ENCODE measurements at regions not wholly inside any gene's neighbourhood (a gene's known extent, or its start where the extent isn't known, plus 50 kb on each side); places are given as distances from the start of the nearest gene placed in this dataset.

- DNase-seq, result no peak
- Mint-ChIP-seq H3K27ac (no peak overlapping the region), H3K4me1 (ENCODE audit: low read depth) (no peaks in the 10 kb centered on the region)
Measured at GRCh38 chr18:29457316-29457889, 1280.5 kb upstream of the CDH2 start.

GRCh38 chr18:29449424-29449823 is 1272.5 kb upstream of the CDH2 start:
- H3K9me3 Mint-ChIP-seq (ENCODE audit: insufficient read depth), result no peaks in the 10 kb centered on the region
- POLR2A ChIA-PET, result no interaction called here
- no peak overlapping the region for H3K27ac Mint-ChIP-seq
- DNase-seq, result no peak
- CTCF ChIA-PET, result no interaction called here
- H3K4me3 Mint-ChIP-seq, result no peak overlapping the region
- H3K27me3 Mint-ChIP-seq (ENCODE audit: low read depth), result no peaks in the 10 kb centered on the region
- no peaks in the 10 kb centered on the region for H3K36me3 Mint-ChIP-seq (ENCODE audit: low read depth)
- ATAC-seq, result no peak
- no peaks in the 10 kb centered on the region for H3K4me1 Mint-ChIP-seq (ENCODE audit: low read depth)

More at GRCh38 chr18:29457316-29457889, 1280.5 kb upstream of the CDH2 start:
- H3K9me3 Mint-ChIP-seq (ENCODE audit: insufficient read depth), result peaks cover 13% of the 10 kb centered on the region
- POLR2A ChIA-PET, result no interaction called here
- H3K4me3 Mint-ChIP-seq, result no peak overlapping the region
- ATAC-seq, result no peak
- CTCF ChIA-PET, result no interaction called here
- H3K36me3 Mint-ChIP-seq (ENCODE audit: low read depth), result no peaks in the 10 kb centered on the region
- H3K27me3 Mint-ChIP-seq (ENCODE audit: low read depth), result no peaks in the 10 kb centered on the region

DNA sequence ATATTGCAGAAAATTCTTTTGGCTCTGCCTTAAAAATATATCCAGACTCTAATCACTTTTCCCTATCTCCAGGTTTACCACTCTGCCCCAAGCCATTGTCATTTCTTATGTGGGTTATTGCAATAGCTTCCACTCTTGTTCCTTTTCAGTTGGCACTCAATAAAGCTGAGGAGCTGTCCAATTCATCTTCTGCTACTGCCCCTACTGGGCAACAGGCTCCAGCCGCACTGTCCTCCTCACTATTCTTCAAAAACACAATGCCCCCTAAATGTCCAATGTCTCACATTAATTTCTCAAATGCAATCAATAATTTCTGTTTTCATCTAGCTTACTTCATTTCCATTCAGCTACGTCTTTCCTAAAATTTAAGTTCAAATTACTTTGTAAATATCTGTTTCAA is 1262.5 kb upstream of the CDH2 start:
- ChIA-PET CTCF (no interaction called here), POLR2A (no interaction called here)
- H3K27me3 Mint-ChIP-seq (ENCODE audit: low read depth), result no peaks in the 10 kb centered on the region
- H3K9me3 Mint-ChIP-seq (ENCODE audit: insufficient read depth), result peaks cover 20% of the 10 kb centered on the region
- no peak for DNase-seq
- no peak overlapping the region for H3K27ac Mint-ChIP-seq
- no peak overlapping the region for H3K4me3 Mint-ChIP-seq
- ATAC-seq, result no peak
- no peaks in the 10 kb centered on the region for H3K4me1 Mint-ChIP-seq (ENCODE audit: low read depth)
- no peaks in the 10 kb centered on the region for H3K36me3 Mint-ChIP-seq (ENCODE audit: low read depth)

- H3K27ac Mint-ChIP-seq, result no peak overlapping the region
- ATAC-seq (no peak), DNase-seq (no peak)
- H3K4me3 Mint-ChIP-seq, result no peak overlapping the region
- H3K4me1 Mint-ChIP-seq (ENCODE audit: low read depth), result no peaks in the 10 kb centered on the region
- peaks cover 20% of the 10 kb centered on the region for H3K9me3 Mint-ChIP-seq (ENCODE audit: insufficient read depth)
- ChIA-PET POLR2A (no interaction called here), CTCF (no interaction called here)
- H3K36me3 Mint-ChIP-seq (ENCODE audit: low read depth), result no peaks in the 10 kb centered on the region
- no peaks in the 10 kb centered on the region for H3K27me3 Mint-ChIP-seq (ENCODE audit: low read depth)
Measured at GRCh38 chr18:29436459-29436858, 1259.5 kb upstream of the CDH2 start.

GRCh38 chr18:29434650-29435049 is 1257.7 kb upstream of the CDH2 start:
- peaks cover 16% of the 10 kb centered on the region for H3K9me3 Mint-ChIP-seq (ENCODE audit: insufficient read depth)
- ChIA-PET CTCF (no interaction called here), POLR2A (no interaction called here)
- ATAC-seq, result no peak
- H3K36me3 Mint-ChIP-seq (ENCODE audit: low read depth), result no peaks in the 10 kb centered on the region
- no peaks in the 10 kb centered on the region for H3K27me3 Mint-ChIP-seq (ENCODE audit: low read depth)
- no peak overlapping the region for H3K27ac Mint-ChIP-seq
- no peaks in the 10 kb centered on the region for H3K4me1 Mint-ChIP-seq (ENCODE audit: low read depth)
- no peak overlapping the region for H3K4me3 Mint-ChIP-seq
- DNase-seq, result no peak

GRCh38 chr18:29430416-29430815 is 1253.5 kb upstream of the CDH2 start:
- ATAC-seq, result no peak
- H3K4me3 Mint-ChIP-seq, result no peak overlapping the region
- peaks cover 21% of the 10 kb centered on the region for H3K9me3 Mint-ChIP-seq (ENCODE audit: insufficient read depth)
- H3K27me3 Mint-ChIP-seq (ENCODE audit: low read depth), result no peaks in the 10 kb centered on the region
- no peak overlapping the region for H3K27ac Mint-ChIP-seq
- ChIA-PET CTCF (no interaction called here), POLR2A (no interaction called here)
- no peaks in the 10 kb centered on the region for H3K36me3 Mint-ChIP-seq (ENCODE audit: low read depth)
- H3K4me1 Mint-ChIP-seq (ENCODE audit: low read depth), result no peaks in the 10 kb centered on the region
- no peak for DNase-seq

- ATAC-seq (no peak), DNase-seq (no peak)
- no peak overlapping the region for H3K27ac Mint-ChIP-seq
- CTCF ChIA-PET, result no interaction called here
- peaks cover 12% of the 10 kb centered on the region for H3K9me3 Mint-ChIP-seq (ENCODE audit: insufficient read depth)
- H3K4me3 Mint-ChIP-seq, result no peak overlapping the region
- POLR2A ChIA-PET, result no interaction called here
- no peaks in the 10 kb centered on the region for H3K4me1 Mint-ChIP-seq (ENCODE audit: low read depth)
- no peaks in the 10 kb centered on the region for H3K27me3 Mint-ChIP-seq (ENCODE audit: low read depth)
- no peaks in the 10 kb centered on the region for H3K36me3 Mint-ChIP-seq (ENCODE audit: low read depth)
Measured at GRCh38 chr18:29418136-29418535, 1241.2 kb upstream of the CDH2 start.

DNA sequence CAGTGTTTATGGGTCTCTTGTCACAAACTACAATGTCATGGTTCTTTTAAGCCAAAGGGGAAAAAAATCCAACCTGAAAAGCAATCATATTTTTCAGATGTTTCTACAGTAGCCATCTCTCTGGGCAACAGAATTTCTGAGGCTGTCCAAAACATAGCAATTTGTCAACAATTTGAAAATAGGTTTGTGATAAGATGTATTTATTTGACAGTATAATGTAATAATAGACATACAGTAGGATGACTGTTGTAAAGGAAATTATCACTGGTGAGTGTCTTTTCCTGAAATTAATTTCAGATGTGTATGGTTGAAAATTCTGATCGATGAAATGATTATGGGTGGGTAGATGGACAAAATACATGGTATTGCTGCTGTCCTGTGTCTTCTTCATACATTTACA is 1230.1 kb upstream of the CDH2 start:
- no peak for ATAC-seq
- no peak overlapping the region for H3K27ac Mint-ChIP-seq
- DNase-seq, result no peak
- H3K36me3 Mint-ChIP-seq (ENCODE audit: low read depth), result no peaks in the 10 kb centered on the region
- no peaks in the 10 kb centered on the region for H3K4me1 Mint-ChIP-seq (ENCODE audit: low read depth)
- H3K9me3 Mint-ChIP-seq (ENCODE audit: insufficient read depth), result peaks cover 12% of the 10 kb centered on the region
- ChIA-PET POLR2A (no interaction called here), CTCF (no interaction called here)
- no peak overlapping the region for H3K4me3 Mint-ChIP-seq
- H3K27me3 Mint-ChIP-seq (ENCODE audit: low read depth), result no peaks in the 10 kb centered on the region

- no peaks in the 10 kb centered on the region for H3K4me1 Mint-ChIP-seq (ENCODE audit: low read depth)
- peaks cover 26% of the 10 kb centered on the region for H3K9me3 Mint-ChIP-seq (ENCODE audit: insufficient read depth)
- ChIA-PET POLR2A (no interaction called here), CTCF (no interaction called here)
- ATAC-seq (no peak), DNase-seq (no peak)
- H3K27ac Mint-ChIP-seq, result no peak overlapping the region
- no peaks in the 10 kb centered on the region for H3K36me3 Mint-ChIP-seq (ENCODE audit: low read depth)
- H3K27me3 Mint-ChIP-seq (ENCODE audit: low read depth), result no peaks in the 10 kb centered on the region
- H3K4me3 Mint-ChIP-seq, result no peak overlapping the region
Measured at GRCh38 chr18:29397536-29397935, 1220.6 kb upstream of the CDH2 start.

DNA sequence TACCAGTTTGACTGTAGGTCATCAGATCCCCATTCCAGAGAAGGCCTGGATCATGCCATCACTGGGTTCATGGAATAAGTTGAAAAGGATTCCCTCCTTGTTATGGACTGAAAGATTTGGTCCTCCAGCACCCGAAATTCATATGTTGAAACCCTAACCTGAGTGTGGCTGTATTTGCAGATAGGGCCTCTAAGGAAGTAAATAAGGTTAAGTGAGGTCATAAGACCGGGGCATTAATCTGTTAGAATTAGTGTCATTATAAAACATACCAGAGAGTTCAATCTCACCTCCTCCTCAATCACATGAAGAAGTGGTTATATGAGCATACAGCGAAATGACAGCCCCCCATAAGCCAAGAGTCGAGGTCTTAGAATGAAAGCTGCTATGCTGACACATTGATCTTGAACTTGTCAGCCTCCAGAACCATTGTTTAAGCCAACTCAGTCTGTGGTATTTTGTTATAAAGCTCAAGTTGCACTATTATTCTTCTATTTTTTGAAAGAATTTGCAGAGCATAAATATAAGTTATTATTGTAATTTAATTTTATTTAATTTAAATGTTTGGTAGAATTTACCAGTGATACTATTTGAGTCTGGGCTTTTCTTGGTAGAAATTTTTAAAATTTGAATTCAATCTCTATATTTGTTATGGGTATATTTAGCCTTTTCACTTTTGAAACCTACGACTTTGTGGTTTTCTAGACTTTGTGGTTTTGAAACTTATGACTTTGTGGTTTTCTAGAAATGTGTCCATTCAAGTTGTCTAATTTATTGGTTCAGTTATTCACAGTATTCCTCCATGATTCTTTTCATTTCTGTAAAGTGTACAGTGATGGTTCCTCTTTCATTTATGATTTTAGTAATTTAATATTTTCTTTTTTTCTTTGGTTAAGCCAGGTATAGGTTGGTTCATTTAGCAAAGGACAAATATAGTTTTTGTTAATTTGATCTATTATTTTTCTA is 1206.7 kb upstream of the CDH2 start:
- H3K36me3 Mint-ChIP-seq (ENCODE audit: low read depth), result no peaks in the 10 kb centered on the region
- no peaks in the 10 kb centered on the region for H3K4me1 Mint-ChIP-seq (ENCODE audit: low read depth)
- H3K4me3 Mint-ChIP-seq, result no peak overlapping the region
- POLR2A ChIA-PET, result no interaction called here
- CTCF ChIA-PET, result no interaction called here
- no peak overlapping the region for H3K27ac Mint-ChIP-seq
- peaks cover 3% of the 10 kb centered on the region for H3K9me3 Mint-ChIP-seq (ENCODE audit: insufficient read depth)
- H3K27me3 Mint-ChIP-seq (ENCODE audit: low read depth), result no peaks in the 10 kb centered on the region
- DNase-seq (no peak), ATAC-seq (no peak)

- no peak for ATAC-seq
- no peaks in the 10 kb centered on the region for H3K4me1 Mint-ChIP-seq (ENCODE audit: low read depth)
- ChIA-PET CTCF (no interaction called here), POLR2A (no interaction called here)
- H3K27ac Mint-ChIP-seq, result no peak overlapping the region
- no peaks in the 10 kb centered on the region for H3K27me3 Mint-ChIP-seq (ENCODE audit: low read depth)
- peaks cover 12% of the 10 kb centered on the region for H3K9me3 Mint-ChIP-seq (ENCODE audit: insufficient read depth)
- H3K36me3 Mint-ChIP-seq (ENCODE audit: low read depth), result no peaks in the 10 kb centered on the region
- no peak for DNase-seq
- H3K4me3 Mint-ChIP-seq, result no peak overlapping the region
Measured at GRCh38 chr18:29378651-29379136, 1201.8 kb upstream of the CDH2 start.

GRCh38 chr18:29377346-29377745 is 1200.4 kb upstream of the CDH2 start:
- DNase-seq (no peak), ATAC-seq (no peak)
- Mint-ChIP-seq H3K27me3 (ENCODE audit: low read depth) (no peaks in the 10 kb centered on the region), H3K27ac (no peak overlapping the region), H3K4me3 (no peak overlapping the region), H3K36me3 (ENCODE audit: low read depth) (no peaks in the 10 kb centered on the region), H3K9me3 (ENCODE audit: insufficient read depth) (peaks cover 19% of the 10 kb centered on the region), H3K4me1 (ENCODE audit: low read depth) (no peaks in the 10 kb centered on the region)
- POLR2A ChIA-PET, result no interaction called here
- CTCF ChIA-PET, result no interaction called here

Data from activated CD8-positive, alpha-beta T cell treated with anti-CD3 and anti-CD28 coated beads, Interleukin-2, amount 10 ng/mL, durations not matched to agents 7 days and 5 days (primary cell).